LNCaP clone FGC (cell line): ENCODE measurements at regions not wholly inside any gene's neighbourhood (a gene's known extent, or its start where the extent isn't known, plus 50 kb on each side); places are given as distances from the start of the nearest gene placed in this dataset.

Source experiments
- DNase-seq: peaks from one replicate; pipeline ENCODE4 v3.0.0-alpha.2; 2011; ENCODE audit warnings: low read depth
- H3K4me3 ChIP-seq: 2 replicates; pipeline ENCODE4 v1.5.1; 2011; ENCODE audit warnings: mild to moderate bottlenecking, low read depth, low read length, control low read depth
- CTCF ChIP-seq: IDR thresholded peaks from 2 replicates; pipeline ENCODE4 v1.5.1; 2012; ENCODE audit warnings: mild to moderate bottlenecking; ENCODE audit not compliant: control insufficient read depth, insufficient read depth; ENCODE audit errors: extremely low read depth

- DNase-seq = no peak
- TF ChIP-seq CTCF = no peak
- H3K4me3 ChIP-seq = no peak overlapping the region
Measured at GRCh38 chr5:121681229-121681855, 170.3 kb upstream of the FTMT start.

- no peak for TF ChIP-seq CTCF
- no peak for DNase-seq
- H3K4me3 ChIP-seq = no peak overlapping the region
Measured at GRCh38 chr5:121688126-121688525, 163.6 kb upstream of the FTMT start.

- no peak for DNase-seq
- H3K4me3 ChIP-seq = no peak overlapping the region
- no peak for TF ChIP-seq CTCF
Measured at GRCh38 chr5:121688781-121689180, 162.9 kb upstream of the FTMT start.

GRCh38 chr5:121691478-121691877 is 160.2 kb upstream of the FTMT start:
- no peak for TF ChIP-seq CTCF
- H3K4me3 ChIP-seq = no peak overlapping the region
- no peak for DNase-seq

- TF ChIP-seq CTCF = no peak
- H3K4me3 ChIP-seq = no peak overlapping the region
- DNase-seq = no peak
Measured at GRCh38 chr5:121692158-121692557, 159.5 kb upstream of the FTMT start.

- DNase-seq = no peak
- TF ChIP-seq CTCF = no peak
- no peak overlapping the region for H3K4me3 ChIP-seq
Measured at GRCh38 chr5:121693864-121694263, 157.8 kb upstream of the FTMT start.

- no peak for DNase-seq
- TF ChIP-seq CTCF = no peak
- no peak overlapping the region for H3K4me3 ChIP-seq
Measured at GRCh38 chr5:121695307-121695706, 156.4 kb upstream of the FTMT start.
